Astrocyte of the spinal cord (primary cell): ENCODE measurements at regions not wholly inside any gene's neighbourhood (a gene's known extent, or its start where the extent isn't known, plus 50 kb on each side); places are given as distances from the start of the nearest gene placed in this dataset.

Experiments used
- DNase-seq: peaks from one replicate; pipeline ENCODE4 v3.0.0; 2011; ENCODE audit warnings: low read depth, low spot score
- H3K4me3 ChIP-seq: 2 replicates; pipeline ENCODE4 v1.5.1; 2011; ENCODE audit warnings: low read depth, mild to moderate bottlenecking, low read length, moderate library complexity
- CTCF ChIP-seq: IDR thresholded peaks from 2 replicates; pipeline ENCODE4 v1.5.1; 2012; ENCODE audit warnings: low read depth, mild to moderate bottlenecking, low read length, inconsistent platforms
- in situ Hi-C: cut with HindIII; loops from 2 replicates; pipeline ENCODE4 v1.10.0; 2017; ENCODE audit warnings: low sequenced_read_pairs

GRCh38 chr2:79260848-79261247 lies 101.3 kb upstream of the REG3A start:
- DNase-seq = no peak
- no peak for TF ChIP-seq CTCF
- H3K4me3 ChIP-seq = no peak overlapping the region
- in situ Hi-C loops = no loop called here

GRCh38 chr2:79259959-79260358 lies 100.4 kb upstream of the REG3A start:
- no peak overlapping the region for H3K4me3 ChIP-seq
- in situ Hi-C loops = no loop called here
- no peak for DNase-seq
- no peak for TF ChIP-seq CTCF

GRCh38 chr2:79259296-79259695 lies 99.7 kb upstream of the REG3A start:
- in situ Hi-C loops = no loop called here
- no peak for TF ChIP-seq CTCF
- H3K4me3 ChIP-seq = no peak overlapping the region
- no peak for DNase-seq

- no peak overlapping the region for H3K4me3 ChIP-seq
- no peak for TF ChIP-seq CTCF
- in situ Hi-C loops = no loop called here
- no peak for DNase-seq
These were observed 93.8 kb upstream of the REG3A start for GRCh38 chr2:79253243-79253774.

GRCh38 chr2:79250656-79251055 lies 91.1 kb upstream of the REG3A start:
- TF ChIP-seq CTCF = no peak
- no peak overlapping the region for H3K4me3 ChIP-seq
- in situ Hi-C loops = no loop called here
- DNase-seq = no peak

GRCh38 chr2:79248776-79249175 lies 89.2 kb upstream of the REG3A start:
- no peak overlapping the region for H3K4me3 ChIP-seq
- no peak for TF ChIP-seq CTCF
- no peak for DNase-seq
- in situ Hi-C loops = no loop called here

GRCh38 chr2:79235135-79235534 lies 75.6 kb upstream of the REG3A start:
- in situ Hi-C loops = no loop called here
- H3K4me3 ChIP-seq = no peak overlapping the region
- no peak for TF ChIP-seq CTCF
- DNase-seq = no peak
